HCT116 (cell line): ENCODE measurements at regions not wholly inside any gene's neighbourhood (a gene's known extent, or its start where the extent isn't known, plus 50 kb on each side); places are given as distances from the start of the nearest gene placed in this dataset.

Experiments
- ATAC-seq: fragments of 200-7000 bp; cut with Tn5 transposase; 2 replicates; pipeline ENCODE4 v1.9.1; 2020; ENCODE audit warnings: mild to moderate bottlenecking, moderate library complexity
- BruUV-seq: library from RNA; stranded (reverse); fragments of 400-500 nt; replicated peaks from 2 replicates; lab custom pipeline; 2021; lab: Mats Ljungman, UMichigan
- CTCF ChIA-PET: fragments of 300-600 bp; sonication (Branson Sonifier 250); formaldehyde crosslinking; loops from one replicate; lab custom pipeline; 2021; ENCODE audit warnings: antibody characterized with exemption; lab: Charles Lee
- POLR2A ChIA-PET: fragments of 300-600, 350-600 bp; sonication (Branson Sonifier 250); formaldehyde crosslinking; loops from one replicate; lab custom pipeline; 2021; ENCODE audit warnings: antibody characterized with exemption; lab: Charles Lee
- RAD21 ChIA-PET, 2 experiments: fragments of 300-600 bp; sonication (Branson Sonifier 250); formaldehyde crosslinking; loops; one replicate each; lab custom pipeline; 2023; ENCODE audit warnings: low total read pairs in 2 of 2; ENCODE audit not compliant: uncharacterized antibody in 2 of 2, unreplicated experiment in 2 of 2, low non-redundant PET in 1 of 2; lab: Charles Lee
- DNase-seq: peaks from one replicate; pipeline ENCODE4 v3.0.0-alpha.2; 2010; ENCODE audit warnings: low read depth, low spot score
- H2AFZ ChIP-seq: fragments of 200-600 bp; shearing (Covaris generic), sonication (generic); 2 replicates; pipeline ENCODE4 v1.6.1; 2017; ENCODE audit warnings: low read depth, mixed run types, mixed read lengths, antibody characterized with exemption, low read length; ENCODE audit not compliant: poor library complexity, severe bottlenecking
- H3K27ac ChIP-seq: 2 replicates; pipeline ENCODE4 v1.5.1; 2012; ENCODE audit warnings: low read depth, low read length
- H3K27me3 ChIP-seq: fragments of 200-600 bp; sonication (generic); 2 replicates; pipeline ENCODE4 v1.6.1; 2016; ENCODE audit warnings: mixed run types, low read length, mixed read lengths; ENCODE audit not compliant: insufficient read depth
- H3K36me3 ChIP-seq, 2 experiments: fragments of 200-500 bp in 1 of 2; fragments of 200-600 bp in 1 of 2; sonication (Bioruptor generic) in 1 of 2; sonication (generic) in 1 of 2; 2 replicates each; pipeline versions ENCODE4 v1.5.1 to v1.6.1; 2014 to 2016; ENCODE audit warnings: low read length in 2 of 2, inconsistent platforms in 1 of 2, mixed read lengths in 1 of 2, mixed run types in 1 of 2; ENCODE audit not compliant: insufficient read depth in 2 of 2, control insufficient read depth in 1 of 2
- H3K4me1 ChIP-seq, 2 experiments: fragments of 200-600 bp in 1 of 2; sonication (generic) in 1 of 2; 2 replicates each; pipeline versions ENCODE4 v1.5.1 to v1.6.1; 2012 to 2017; ENCODE audit warnings: low read length in 2 of 2, inconsistent platforms in 1 of 2, mild to moderate bottlenecking in 1 of 2, mixed read lengths in 1 of 2, mixed run types in 1 of 2, moderate library complexity in 1 of 2; ENCODE audit not compliant: insufficient read depth in 2 of 2, control insufficient read depth in 1 of 2
- H3K4me2 ChIP-seq: fragments of 200-600 bp; sonication (generic); 2 replicates; pipeline ENCODE4 v1.6.1; 2017; ENCODE audit warnings: mixed run types, low read length, mixed read lengths
- H3K4me3 ChIP-seq, 2 experiments: fragments of 200-600 bp in 1 of 2; sonication (generic) in 1 of 2; replicated peaks in 1 of 2; 2 replicates each; pipeline ENCODE4 v1.5.1; 2011 to 2016; ENCODE audit warnings: low read length in 2 of 2, control low read depth in 1 of 2, low read depth in 1 of 2, mild to moderate bottlenecking in 1 of 2, mixed read lengths in 1 of 2, mixed run types in 1 of 2
- H3K79me2 ChIP-seq: fragments of 200-600 bp; sonication (generic); 2 replicates; pipeline ENCODE4 v1.6.1; 2017; ENCODE audit warnings: mild to moderate bottlenecking, mixed run types, low read length, moderate library complexity, mixed read lengths; ENCODE audit not compliant: insufficient read depth
- H3K9ac ChIP-seq: fragments of 200-600 bp; sonication (generic); 2 replicates; pipeline ENCODE4 v1.6.1; 2016; ENCODE audit warnings: low read length, mixed read lengths
- H3K9me2 ChIP-seq: fragments of 200-600 bp; sonication (generic), shearing (Covaris generic); 2 replicates; pipeline ENCODE4 v1.6.1; 2017; ENCODE audit warnings: mixed run types, mild to moderate bottlenecking, moderate library complexity; ENCODE audit not compliant: insufficient read depth
- H3K9me3 ChIP-seq, 2 experiments: fragments of 200-500 bp in 1 of 2; fragments of 200-600 bp in 1 of 2; sonication (Bioruptor generic) in 1 of 2; sonication (generic) in 1 of 2; 2 replicates each; pipeline ENCODE4 v1.6.1; 2014 to 2017; ENCODE audit warnings: low read length in 2 of 2, mixed read lengths in 2 of 2, inconsistent platforms in 1 of 2, low read depth in 1 of 2, mild to moderate bottlenecking in 1 of 2, mixed run types in 1 of 2, moderate library complexity in 1 of 2; ENCODE audit not compliant: control insufficient read depth in 1 of 2, insufficient read depth in 1 of 2
- H4K20me1 ChIP-seq: fragments of 200-600 bp; sonication (generic), shearing (Covaris generic); 2 replicates; pipeline ENCODE4 v1.6.1; 2017; ENCODE audit warnings: mixed run types, mild to moderate bottlenecking, moderate library complexity; ENCODE audit not compliant: insufficient read depth
- CBX3 ChIP-seq: IDR thresholded peaks from 2 replicates; pipeline ENCODE4 v1.6.1; 2012; ENCODE audit warnings: low read depth
- CEBPB ChIP-seq: IDR thresholded peaks from 2 replicates; pipeline ENCODE4 v1.6.1; 2012; ENCODE audit warnings: low read depth
- CTCF ChIP-seq, 3 experiments: fragments of 200-600 bp in 1 of 3; sonication (generic) in 1 of 3; IDR thresholded peaks in 2 of 3; conservative IDR thresholded peaks in 1 of 3; 2 replicates each; pipeline ENCODE4 v1.5.1; 2012 to 2017; ENCODE audit warnings: low read depth in 2 of 3, low read length in 2 of 3, antibody characterized with exemption in 1 of 3, borderline replicate concordance in 1 of 3, control low read depth in 1 of 3, mild to moderate bottlenecking in 1 of 3, mixed read lengths in 1 of 3, mixed run types in 1 of 3, moderate library complexity in 1 of 3; ENCODE audit not compliant: insufficient read depth in 1 of 3
- EGR1 ChIP-seq: IDR thresholded peaks from 2 replicates; pipeline ENCODE4 v1.6.1; 2012; ENCODE audit warnings: low read depth
- EZH2 ChIP-seq: fragments of 200-600 bp; sonication (generic); IDR thresholded peaks from 2 replicates; pipeline ENCODE4 v1.6.1; 2017; ENCODE audit warnings: antibody characterized with exemption, mixed run types
- FOSL1 ChIP-seq: IDR thresholded peaks from 2 replicates; pipeline ENCODE4 v1.6.1; 2012; ENCODE audit warnings: low read depth
- POLR2A ChIP-seq: IDR thresholded peaks from 2 replicates; pipeline ENCODE4 v1.7.0; 2011; ENCODE audit warnings: borderline replicate concordance; ENCODE audit not compliant: insufficient read depth, insufficient read length; ENCODE audit errors: extremely low read depth
- POLR2AphosphoS5 ChIP-seq: IDR thresholded peaks from 2 replicates; pipeline ENCODE4 v1.6.1; 2011; ENCODE audit warnings: mild to moderate bottlenecking, low read depth, low read length, moderate library complexity
- RAD21 ChIP-seq: IDR thresholded peaks from 2 replicates; pipeline ENCODE4 v1.6.1; 2012; ENCODE audit warnings: low read depth, mild to moderate bottlenecking
- SIN3A ChIP-seq: IDR thresholded peaks from 2 replicates; pipeline ENCODE4 v1.6.1; 2012; ENCODE audit warnings: low read depth
- SP1 ChIP-seq: IDR thresholded peaks from 2 replicates; pipeline ENCODE4 v1.6.1; 2012; ENCODE audit warnings: low read depth
- SRF ChIP-seq: IDR thresholded peaks from 2 replicates; pipeline ENCODE4 v1.6.1; 2012; ENCODE audit warnings: low read depth
- YY1 ChIP-seq: IDR thresholded peaks from 2 replicates; pipeline ENCODE4 v1.6.1; 2011; ENCODE audit warnings: low read length, low read depth, moderate library complexity, mild to moderate bottlenecking; ENCODE audit not compliant: insufficient replicate concordance; ENCODE audit errors: extremely low read depth
- ZBTB33 ChIP-seq: IDR thresholded peaks from 2 replicates; pipeline ENCODE4 v1.6.1; 2011; ENCODE audit warnings: mild to moderate bottlenecking, low read length, moderate library complexity; ENCODE audit not compliant: insufficient replicate concordance; ENCODE audit errors: extremely low read depth
- ZFX ChIP-seq: fragments of 450-650 bp; IDR thresholded peaks from 2 replicates; pipeline ENCODE4 v1.6.1; 2017
- ZNF274 ChIP-seq: fragments of 200-500 bp; sonication (Bioruptor generic); IDR thresholded peaks from 2 replicates; pipeline ENCODE4 v1.6.1; 2014; ENCODE audit warnings: mild to moderate bottlenecking, low read depth, low read length, inconsistent platforms
- intact Hi-C: fragments of 100-400 bp; cut with micrococcal nuclease; formaldehyde crosslinking; loops from 2 replicates; pipeline ENCODE4 v1.10.0; 2022

- no peak for TF ChIP-seq RAD21
- no peak for TF ChIP-seq ZFX
- TF ChIP-seq EGR1, result no peak
- TF ChIP-seq ZBTB33, result no peak
- no peak for TF ChIP-seq SP1
- TF ChIP-seq FOSL1, result no peak
- no peak for TF ChIP-seq CTCF (IDR thresholded peaks at IDR 0.05 in 2 of 3, conservative IDR thresholded peaks at IDR 0.05 in 1 of 3; ENCODE audit: borderline replicate concordance in 1 of 3, insufficient read depth in 1 of 3, low read depth in 2 of 3, low read length in 2 of 3)
- TF ChIP-seq ZNF274, result no peak
- TF ChIP-seq EZH2, result no peak
- no peak for TF ChIP-seq CBX3
- no peak for TF ChIP-seq POLR2AphosphoS5
- TF ChIP-seq SIN3A, result no peak
- TF ChIP-seq SRF, result no peak
- TF ChIP-seq YY1, result no peak
- no peak for TF ChIP-seq CEBPB
- TF ChIP-seq POLR2A, result no peak
- Histone ChIP-seq H3K4me2 (no peak overlapping the region), H3K4me1 (no peaks in the 10 kb centered on the region), H3K9me2 (no peaks in the 10 kb centered on the region), H3K9ac (no peak overlapping the region), H3K27ac (no peak overlapping the region), H3K36me3 (no peaks in the 10 kb centered on the region), H3K4me3 (no peak overlapping the region), H4K20me1 (no peaks in the 10 kb centered on the region), H3K27me3 (no peaks in the 10 kb centered on the region), H2AFZ (no peak overlapping the region), H3K79me2 (no peaks in the 10 kb centered on the region), H3K9me3 (no peaks in the 10 kb centered on the region)
- ChIA-PET POLR2A (no interaction called here), RAD21 (no interaction called here), CTCF (no interaction called here)
- DNase-seq, result no peak
- intact Hi-C loops, result no loop called here
- no TSS peak for BruUV-seq
- ATAC-seq, result no peak
Measured at GRCh38 chr12:75602106-75602505, 90.7 kb upstream of the KRR1 start.
